ENCODE measurements at regions not wholly inside any gene's neighbourhood (a gene's known extent, or its start where the extent isn't known, plus 50 kb on each side); places are given as distances from the start of the nearest gene placed in this dataset.
A peak's percentile ranks its signal among the peaks of the same experiment; 100 is the strongest.
"Not testable (repeated sequence)": the region's sequence is repeated elsewhere in the genome, so short reads cannot be mapped to it uniquely, and the experiment has no call there.

- no peak for DNase-seq (ENCODE audit: low read depth)
- in situ Hi-C loops (cut with HindIII; ENCODE audit: low pct_unique_long_range_greater_than_20kb, low sequenced_read_pairs) = no loop called here
These were observed 207.8 kb downstream of the TOMM20 start for GRCh38 chr1:234920843-234921140.

- no peak for DNase-seq (ENCODE audit: low read depth)
- in situ Hi-C loops (cut with HindIII; ENCODE audit: low pct_unique_long_range_greater_than_20kb, low sequenced_read_pairs) = no loop called here
These were observed 208.3 kb downstream of the TOMM20 start for GRCh38 chr1:234920136-234920842.

GRCh38 chr1:234918961-234919761 is 209.5 kb downstream of the TOMM20 start:
- DNase-seq (ENCODE audit: low read depth) = no peak
- in situ Hi-C loops (cut with HindIII; ENCODE audit: low pct_unique_long_range_greater_than_20kb, low sequenced_read_pairs) = no loop called here

- DNase-seq (ENCODE audit: low read depth) = no peak
- in situ Hi-C loops (cut with HindIII; ENCODE audit: low pct_unique_long_range_greater_than_20kb, low sequenced_read_pairs) = no loop called here
These were observed 210.3 kb downstream of the TOMM20 start for GRCh38 chr1:234918181-234918841.

GRCh38 chr1:234917495-234918180 is 211.0 kb downstream of the TOMM20 start:
- DNase-seq (ENCODE audit: low read depth) = no peak
- in situ Hi-C loops (cut with HindIII; ENCODE audit: low pct_unique_long_range_greater_than_20kb, low sequenced_read_pairs) = no loop called here

GRCh38 chr1:234916840-234917239 is 211.8 kb downstream of the TOMM20 start:
- in situ Hi-C loops (cut with HindIII; ENCODE audit: low pct_unique_long_range_greater_than_20kb, low sequenced_read_pairs) = no loop called here

GRCh38 chr1:234915924-234916675 is 212.5 kb downstream of the TOMM20 start:
- in situ Hi-C loops (cut with HindIII; ENCODE audit: low pct_unique_long_range_greater_than_20kb, low sequenced_read_pairs) = no loop called here
- no peak for DNase-seq (ENCODE audit: low read depth)

More at GRCh38 chr1:234916840-234917239, 211.8 kb downstream of the TOMM20 start:
- no peak for DNase-seq (ENCODE audit: low read depth)

- no peak for DNase-seq (ENCODE audit: low read depth)
- in situ Hi-C loops (cut with HindIII; ENCODE audit: low pct_unique_long_range_greater_than_20kb, low sequenced_read_pairs) = no loop called here
These were observed 213.9 kb downstream of the TOMM20 start for GRCh38 chr1:234914606-234915290.

- in situ Hi-C loops (cut with HindIII; ENCODE audit: low pct_unique_long_range_greater_than_20kb, low sequenced_read_pairs) = no loop called here
- no peak for DNase-seq (ENCODE audit: low read depth)
These were observed 214.9 kb downstream of the TOMM20 start for GRCh38 chr1:234913771-234914170.

GRCh38 chr1:234913278-234913649 is 215.4 kb downstream of the TOMM20 start:
- in situ Hi-C loops (cut with HindIII; ENCODE audit: low pct_unique_long_range_greater_than_20kb, low sequenced_read_pairs) = no loop called here
- DNase-seq (ENCODE audit: low read depth) = no peak

- in situ Hi-C loops (cut with HindIII; ENCODE audit: low pct_unique_long_range_greater_than_20kb, low sequenced_read_pairs) = no loop called here
- DNase-seq (ENCODE audit: low read depth) = no peak
These were observed 215.9 kb downstream of the TOMM20 start for GRCh38 chr1:234912548-234913277.

GRCh38 chr1:234911787-234912186 is 216.8 kb downstream of the TOMM20 start:
- no peak for DNase-seq (ENCODE audit: low read depth)
- in situ Hi-C loops (cut with HindIII; ENCODE audit: low pct_unique_long_range_greater_than_20kb, low sequenced_read_pairs) = no loop called here

GRCh38 chr1:234911136-234911535 is 217.5 kb downstream of the TOMM20 start:
- in situ Hi-C loops (cut with HindIII; ENCODE audit: low pct_unique_long_range_greater_than_20kb, low sequenced_read_pairs); DNase-seq (ENCODE audit: low read depth): not testable (repeated sequence)

GRCh38 chr1:234909851-234910250 is 218.8 kb downstream of the TOMM20 start:
- no peak for DNase-seq (ENCODE audit: low read depth)
- in situ Hi-C loops (cut with HindIII; ENCODE audit: low pct_unique_long_range_greater_than_20kb, low sequenced_read_pairs) = no loop called here

- DNase-seq (ENCODE audit: low read depth) = no peak
- in situ Hi-C loops (cut with HindIII; ENCODE audit: low pct_unique_long_range_greater_than_20kb, low sequenced_read_pairs) = no loop called here
These were observed 219.3 kb downstream of the TOMM20 start for GRCh38 chr1:234909307-234909810.

- in situ Hi-C loops (cut with HindIII; ENCODE audit: low pct_unique_long_range_greater_than_20kb, low sequenced_read_pairs) = no loop called here
- no peak for DNase-seq (ENCODE audit: low read depth)
These were observed 220.1 kb downstream of the TOMM20 start for GRCh38 chr1:234908571-234908970.

- in situ Hi-C loops (cut with HindIII; ENCODE audit: low pct_unique_long_range_greater_than_20kb, low sequenced_read_pairs) = no loop called here
- DNase-seq (ENCODE audit: low read depth) = peak; percentile 76
These were observed 220.7 kb downstream of the TOMM20 start for GRCh38 chr1:234907940-234908405.

All from Caki2 (cell line).